GM23248 (cell line): ENCODE measurements at regions not wholly inside any gene's neighbourhood (a gene's known extent, or its start where the extent isn't known, plus 50 kb on each side); places are given as distances from the start of the nearest gene placed in this dataset.
"Not testable (repeated sequence)": the region's sequence is repeated elsewhere in the genome, so short reads cannot be mapped to it uniquely, and the experiment has no call there.

Experiments used
- DNase-seq: peaks from one replicate; pipeline ENCODE4 v3.0.0-alpha.2; 2015
- H2AFZ ChIP-seq: fragments of 200-600 bp; sonication (generic); 2 replicates; pipeline ENCODE4 v1.6.1; 2016; ENCODE audit warnings: antibody characterized with exemption
- H3F3A ChIP-seq: fragments of 200-600 bp; sonication (generic); 2 replicates; pipeline ENCODE4 v1.6.1; 2016; ENCODE audit warnings: mild to moderate bottlenecking, antibody characterized with exemption, mixed run types; ENCODE audit not compliant: insufficient read depth
- H3K27ac ChIP-seq: fragments of 200-600 bp; sonication (generic); 2 replicates; pipeline ENCODE4 v1.5.1; 2016; ENCODE audit warnings: mild to moderate bottlenecking
- H3K27me3 ChIP-seq: fragments of 200-600 bp; sonication (generic); replicated peaks from 2 replicates; pipeline ENCODE4 v1.6.1; 2016; ENCODE audit warnings: mild to moderate bottlenecking; ENCODE audit not compliant: insufficient read depth
- H3K36me3 ChIP-seq: fragments of 200-600 bp; sonication (generic); 2 replicates; pipeline ENCODE4 v1.6.1; 2016; ENCODE audit warnings: low read depth, mild to moderate bottlenecking
- H3K4me1 ChIP-seq: fragments of 200-600 bp; sonication (generic); 2 replicates; pipeline ENCODE4 v1.6.1; 2016; ENCODE audit warnings: mild to moderate bottlenecking; ENCODE audit not compliant: insufficient read depth
- H3K4me2 ChIP-seq: fragments of 200-600 bp; sonication (generic); one replicate; pipeline ENCODE4 v1.6.1; 2016; ENCODE audit warnings: mild to moderate bottlenecking; ENCODE audit not compliant: unreplicated experiment
- H3K4me3 ChIP-seq: fragments of 200-600 bp; sonication (generic); 2 replicates; pipeline ENCODE4 v1.5.1; 2016; ENCODE audit warnings: mild to moderate bottlenecking
- H3K79me2 ChIP-seq: fragments of 200-600 bp; sonication (generic); 2 replicates; pipeline ENCODE4 v1.6.1; 2016; ENCODE audit warnings: mild to moderate bottlenecking; ENCODE audit not compliant: insufficient read depth
- H3K9ac ChIP-seq: fragments of 200-600 bp; sonication (generic); 2 replicates; pipeline ENCODE4 v1.6.1; 2016; ENCODE audit warnings: mild to moderate bottlenecking
- H3K9me2 ChIP-seq: fragments of 200-600 bp; sonication (generic); 2 replicates; pipeline ENCODE4 v1.6.1; 2016; ENCODE audit warnings: mixed run types, mild to moderate bottlenecking, moderate library complexity; ENCODE audit not compliant: insufficient read depth
- H3K9me3 ChIP-seq: fragments of 200-600 bp; sonication (generic); one replicate; pipeline ENCODE4 v1.6.1; 2017; ENCODE audit warnings: low read depth
- H4K20me1 ChIP-seq: fragments of 200-600 bp; sonication (generic); 2 replicates; pipeline ENCODE4 v1.6.0; 2016; ENCODE audit not compliant: insufficient read depth
- WGBS, 2 experiments: methylation state at CpG; one replicate each; pipeline ENCODE4 v1.1.6; 2015 to 2017; ENCODE audit warnings: low lambda C conversion rate in 2 of 2, low coverage in 1 of 2; ENCODE audit errors: missing lambda C conversion rate in 2 of 2; 5-methylcytosine and 5-hydroxymethylcytosine counted together
- in situ Hi-C: fragments of 300-500 bp; cut with MboI; formaldehyde crosslinking; loops from 2 replicates; pipeline ENCODE4 v1.15.0; 2020

- H3K27me3 ChIP-seq, H4K20me1 ChIP-seq, H3F3A ChIP-seq, H3K4me3 ChIP-seq, H3K36me3 ChIP-seq, H3K4me1 ChIP-seq, H2AFZ ChIP-seq, H3K4me2 ChIP-seq, H3K9me2 ChIP-seq, H3K27ac ChIP-seq, DNase-seq, H3K9me3 ChIP-seq, in situ Hi-C loops, H3K79me2 ChIP-seq, H3K9ac ChIP-seq: not testable (repeated sequence)
- no CpG with 5 or more reads among the region's 13 CpGs for WGBS, 2 experiments
These were observed 200.6 kb upstream of the PRKX start for GRCh38 chrX:3914059-3914458.

- H3K4me2 ChIP-seq, H3K27ac ChIP-seq, DNase-seq, H2AFZ ChIP-seq, H3K27me3 ChIP-seq, H3K9me2 ChIP-seq, H3K9me3 ChIP-seq, H3K4me1 ChIP-seq, H3K79me2 ChIP-seq, H3K9ac ChIP-seq, H3F3A ChIP-seq, H4K20me1 ChIP-seq, in situ Hi-C loops, H3K36me3 ChIP-seq, H3K4me3 ChIP-seq: not testable (repeated sequence)
- WGBS, 2 experiments: no CpG with 5 or more reads among the region's 6 CpGs
These were observed 197.6 kb upstream of the PRKX start for GRCh38 chrX:3911012-3911411.

GRCh38 chrX:3910611-3911010 lies 197.2 kb upstream of the PRKX start:
- H3K9ac ChIP-seq, H3K4me1 ChIP-seq, H3K27me3 ChIP-seq, DNase-seq, H3K27ac ChIP-seq, in situ Hi-C loops, H3K79me2 ChIP-seq, H3F3A ChIP-seq, H3K9me2 ChIP-seq, H3K9me3 ChIP-seq, H2AFZ ChIP-seq, H3K4me2 ChIP-seq, H3K36me3 ChIP-seq, H3K4me3 ChIP-seq, H4K20me1 ChIP-seq: not testable (repeated sequence)
- no CpG with 5 or more reads among the region's 5 CpGs for WGBS, 2 experiments

GRCh38 chrX:3905522-3906258 lies 192.2 kb upstream of the PRKX start:
- 84 to 88% methylated on average over 3 to 7 of the region's 19 CpGs for WGBS, 2 experiments
- H3K27ac ChIP-seq, H3K9me3 ChIP-seq, H3K4me1 ChIP-seq, in situ Hi-C loops, H3K36me3 ChIP-seq, H3K27me3 ChIP-seq, DNase-seq, H2AFZ ChIP-seq, H3K79me2 ChIP-seq, H3K4me2 ChIP-seq, H4K20me1 ChIP-seq, H3K9me2 ChIP-seq, H3F3A ChIP-seq, H3K4me3 ChIP-seq, H3K9ac ChIP-seq: not testable (repeated sequence)

GRCh38 chrX:3902222-3902621 lies 188.8 kb upstream of the PRKX start:
- DNase-seq, H3K9me3 ChIP-seq, H3K4me3 ChIP-seq, H3K36me3 ChIP-seq, H3K4me2 ChIP-seq, H3K79me2 ChIP-seq, H3F3A ChIP-seq, H3K9me2 ChIP-seq, H4K20me1 ChIP-seq, H3K27ac ChIP-seq, H2AFZ ChIP-seq, H3K4me1 ChIP-seq, H3K27me3 ChIP-seq, in situ Hi-C loops, H3K9ac ChIP-seq: not testable (repeated sequence)
- WGBS, 2 experiments: 40 to 50% methylated on average over 1 of the region's 11 CpGs

- in situ Hi-C loops, H3K4me1 ChIP-seq: not testable (repeated sequence)
These were observed 183.3 kb upstream of the PRKX start for GRCh38 chrX:3896755-3897154.

GRCh38 chrX:3882553-3882920 lies 169.1 kb upstream of the PRKX start:
- H3F3A ChIP-seq, H3K27ac ChIP-seq, H3K79me2 ChIP-seq, H3K9ac ChIP-seq, H3K4me1 ChIP-seq, H2AFZ ChIP-seq, H3K4me2 ChIP-seq, in situ Hi-C loops, H3K36me3 ChIP-seq, H3K4me3 ChIP-seq, DNase-seq, H3K27me3 ChIP-seq, H4K20me1 ChIP-seq, H3K9me2 ChIP-seq, H3K9me3 ChIP-seq: not testable (repeated sequence)
- WGBS, 2 experiments: 43% methylated on average over 1 of the region's 5 CpGs; no CpG with 5 or more reads in 1 of the 2 experiments

More at GRCh38 chrX:3896755-3897154, 183.3 kb upstream of the PRKX start:
- H3K27ac ChIP-seq, H3K9me3 ChIP-seq, H4K20me1 ChIP-seq, H3F3A ChIP-seq, H3K9me2 ChIP-seq, H3K4me2 ChIP-seq, H3K27me3 ChIP-seq, H2AFZ ChIP-seq, H3K9ac ChIP-seq, H3K36me3 ChIP-seq, H3K4me3 ChIP-seq, H3K79me2 ChIP-seq, DNase-seq: not testable (repeated sequence)
- no CpG with 5 or more reads among the region's 4 CpGs for WGBS, 2 experiments
